K562 (cell line): ENCODE measurements at regions not wholly inside any gene's neighbourhood (a gene's known extent, or its start where the extent isn't known, plus 50 kb on each side); places are given as distances from the start of the nearest gene placed in this dataset.

Source experiments
- ATAC-seq: fragments of 200-7000 bp; cut with Tn5 transposase; 3 replicates; pipeline ENCODE4 v1.9.1; 2020; ENCODE audit warnings: moderate library complexity
- BruUV-seq: library from RNA; stranded (reverse); fragments of 400-500 nt; replicated peaks from 2 replicates; lab custom pipeline; 2021; lab: Mats Ljungman, UMichigan
- CTCF ChIA-PET: fragments of 300-600 bp; formaldehyde crosslinking; extraction: SDS; loops from one replicate; lab custom pipeline; 2021; ENCODE audit warnings: low intra/inter-chr PET ratio; lab: Yijun Ruan, JAX
- POLR2A ChIA-PET: fragments of 300-600, 350-650 bp; sonication (Branson Sonifier 250); formaldehyde crosslinking; extraction: SDS; loops from one replicate; lab custom pipeline; 2021; ENCODE audit warnings: antibody characterized with exemption, inconsistent platforms; lab: Yijun Ruan, JAX
- DNase-seq, 4 experiments: peaks; one replicate each; pipeline versions ENCODE4 v3.0.0 to v3.0.0-alpha.2; 2011 to 2018; ENCODE audit warnings: low spot score in 3 of 4, mixed read lengths in 3 of 4; ENCODE audit errors: extremely low read depth in 1 of 4
- FAIRE-seq: peaks from 2 replicates; lab custom pipeline; 2011; peaks lifted over from hg19 to GRCh38; lab: Jason Lieb, UNC
- H2AFZ ChIP-seq: 2 replicates; pipeline ENCODE4 v1.6.0; 2011; ENCODE audit warnings: low read depth, low read length, control low read depth, inconsistent platforms
- H3K27ac ChIP-seq: fragments of 200-600 bp; 3 replicates; pipeline ENCODE4 v1.8.0; 2011; ENCODE audit warnings: low read depth, mild to moderate bottlenecking, control low read depth, inconsistent platforms, low read length, moderate library complexity, mixed read lengths; ENCODE audit errors: extremely low read depth
- H3K27me3 ChIP-seq, 2 experiments: fragments of 300-600 bp in 1 of 2; 2 replicates in 1 of 2; 3 replicates in 1 of 2; pipeline versions ENCODE4 v1.6.0 to v1.8.0; 2011; ENCODE audit warnings: inconsistent platforms in 2 of 2, low read length in 2 of 2, mild to moderate bottlenecking in 1 of 2, mixed read lengths in 1 of 2, moderate library complexity in 1 of 2; ENCODE audit not compliant: control insufficient read depth in 2 of 2, insufficient read depth in 2 of 2
- H3K36me3 ChIP-seq: fragments of 300-600 bp; 3 replicates; pipeline ENCODE4 v1.8.0; 2011; ENCODE audit warnings: mild to moderate bottlenecking, low read length, inconsistent platforms; ENCODE audit not compliant: control insufficient read depth, insufficient read depth
- H3K4me1 ChIP-seq, 2 experiments: fragments of 200-600 bp in 1 of 2; replicated peaks in 1 of 2; 2 replicates in 1 of 2; 3 replicates in 1 of 2; pipeline versions ENCODE4 v1.5.1 to v1.8.0; 2011; ENCODE audit warnings: inconsistent platforms in 2 of 2, low read length in 2 of 2, mild to moderate bottlenecking in 1 of 2, mixed read lengths in 1 of 2, moderate library complexity in 1 of 2; ENCODE audit not compliant: control insufficient read depth in 2 of 2, insufficient read depth in 2 of 2
- H3K4me2 ChIP-seq: 2 replicates; pipeline ENCODE4 v1.6.1; 2011; ENCODE audit warnings: low read length, control low read depth, inconsistent platforms, mixed read lengths; ENCODE audit not compliant: insufficient read depth
- H3K4me3 ChIP-seq: fragments of 200-600 bp; sonication (generic), shearing (Covaris generic); 2 replicates; pipeline ENCODE4 v1.5.1; 2016; ENCODE audit warnings: control low read depth, inconsistent platforms
- H3K79me2 ChIP-seq: fragments of 200-600 bp; 3 replicates; pipeline ENCODE4 v1.8.0; 2011; ENCODE audit warnings: low read length, inconsistent platforms; ENCODE audit not compliant: control insufficient read depth, insufficient read depth
- H3K9ac ChIP-seq, 2 experiments: 2 replicates each; pipeline versions ENCODE4 v1.6.0 to v1.6.1; 2011; ENCODE audit warnings: low read depth in 2 of 2, low read length in 2 of 2, control low read depth in 1 of 2, inconsistent platforms in 1 of 2, mild to moderate bottlenecking in 1 of 2, mixed read lengths in 1 of 2; ENCODE audit not compliant: insufficient read depth in 1 of 2
- H3K9me1 ChIP-seq: one replicate; pipeline ENCODE4 v1.6.0; 2011; ENCODE audit warnings: inconsistent platforms, mild to moderate bottlenecking, low read length, moderate library complexity; ENCODE audit not compliant: control insufficient read depth, insufficient read depth
- H3K9me3 ChIP-seq: replicated peaks from 2 replicates; pipeline ENCODE4 v1.5.1; 2011; ENCODE audit warnings: low read depth, low read length, inconsistent platforms; ENCODE audit not compliant: control insufficient read depth, insufficient read depth
- H4K20me1 ChIP-seq: replicated peaks from 2 replicates; pipeline ENCODE4 v1.6.1; 2011; ENCODE audit warnings: low read length, inconsistent platforms, mixed read lengths; ENCODE audit not compliant: control insufficient read depth, insufficient read depth
- ATF3 ChIP-seq, 2 experiments: fragments of 450-650 bp in 1 of 2; sonication (generic) in 1 of 2; formaldehyde crosslinking in 1 of 2; IDR thresholded peaks in 1 of 2; conservative IDR thresholded peaks in 1 of 2; 2 replicates each; pipeline versions ENCODE4 v1.6.1 to v1.8.1; 2016 to 2023; ENCODE audit warnings: mild to moderate bottlenecking in 2 of 2, moderate library complexity in 2 of 2, inconsistent platforms in 1 of 2, missing genetic modification reagents in 1 of 2
- ILK ChIP-seq: fragments of 450-650 bp; IDR thresholded peaks from 2 replicates; pipeline ENCODE4 v1.6.1; 2016; ENCODE audit warnings: missing genetic modification characterization, low read depth, mild to moderate bottlenecking, missing compliant biosample characterization, moderate library complexity, borderline replicate concordance
- KDM1A ChIP-seq, 2 experiments: fragments of 450-650 bp; IDR thresholded peaks; 2 replicates each; pipeline ENCODE4 v1.6.1; 2016; ENCODE audit warnings: mild to moderate bottlenecking in 2 of 2
- KLF1 ChIP-seq: fragments of 450-650 bp; IDR thresholded peaks from 2 replicates; pipeline ENCODE4 v1.6.1; 2016; ENCODE audit warnings: missing genetic modification characterization, missing compliant biosample characterization
- MIER1 ChIP-seq: fragments of 450-650 bp; IDR thresholded peaks from 2 replicates; pipeline ENCODE4 v1.6.1; 2016; ENCODE audit warnings: antibody characterized with exemption, mild to moderate bottlenecking, low read depth
- NFATC3 ChIP-seq: fragments of 450-650 bp; IDR thresholded peaks from 2 replicates; pipeline ENCODE4 v1.6.1; 2017; ENCODE audit warnings: mild to moderate bottlenecking
- SMARCB1 ChIP-seq: IDR thresholded peaks from 2 replicates; pipeline ENCODE4 v1.6.1; 2011; ENCODE audit warnings: improper control_type of control experiment, low read depth; ENCODE audit not compliant: insufficient read length
- WGBS: fragments of 100-300 bp; shearing (Covaris generic); methylation state at CpG from one replicate; pipeline ENCODE4 v1.1.6; 2016; ENCODE audit warnings: low coverage, mixed read lengths; ENCODE audit not compliant: insufficient coverage; ENCODE audit errors: missing lambda C conversion rate; 5-methylcytosine and 5-hydroxymethylcytosine counted together
- in situ Hi-C: fragments of 300-500 bp; cut with MboI; formaldehyde crosslinking; loops from 4 replicates; pipeline ENCODE4 v1.15.0; 2018; ENCODE audit warnings: inconsistent platforms, mixed read lengths
- intact Hi-C: fragments of 100-400 bp; cut with micrococcal nuclease; formaldehyde crosslinking; loops from 2 replicates; pipeline ENCODE4 v1.14.2; 2022

GRCh38 chr16:80287674-80288073 lies 253.1 kb upstream of the DYNLRB2 start:
- DNase-seq (no peak), ATAC-seq (no peak)
- Histone ChIP-seq H3K4me1 (no peaks in the 10 kb centered on the region), H4K20me1 (no peaks in the 10 kb centered on the region; the same call in 1 of the 2 replicates), H3K79me2 (no peaks in the 10 kb centered on the region), H3K27me3 (peaks cover 3 to 6% of the 10 kb centered on the region in 2 experiments; a peak in 2 of 5 replicates), H3K9me3 (no peaks in the 10 kb centered on the region), H3K9me1 (no peaks in the 10 kb centered on the region)
- CTCF ChIA-PET, result no interaction called here
- in situ Hi-C loops, result no loop called here
- BruUV-seq, result no TSS peak
- no peak for TF ChIP-seq KDM1A (IDR thresholded peaks at IDR 0.05)
- no peak for TF ChIP-seq KLF1 (tag)
- no peak for TF ChIP-seq MIER1
- TF ChIP-seq NFATC3, result no peak
- TF ChIP-seq, all 486 proteins: peak for 0
- no peak overlapping the region for H3K9ac ChIP-seq
- 0% methylated on average over 1 of the region's 1 CpG for WGBS
- intact Hi-C loops, result no loop called here
- no peak overlapping the region for H3K27ac ChIP-seq
- H3K36me3 ChIP-seq, result no peaks in the 10 kb centered on the region
- H3K4me3 ChIP-seq, result no peak overlapping the region
- POLR2A ChIA-PET, result no interaction called here
- H3K4me2 ChIP-seq, result no peak overlapping the region
- no peak for FAIRE-seq
- no peak overlapping the region for H2AFZ ChIP-seq

GRCh38 chr16:80285104-80285503 lies 255.7 kb upstream of the DYNLRB2 start:
- Histone ChIP-seq H4K20me1 (no peaks in the 10 kb centered on the region; the same call in 1 of the 2 replicates), H3K4me2 (no peak overlapping the region), H3K4me1 (no peaks in the 10 kb centered on the region), H3K9me3 (no peaks in the 10 kb centered on the region), H3K9ac (no peak overlapping the region), H2AFZ (no peak overlapping the region), H3K79me2 (no peaks in the 10 kb centered on the region), H3K27ac (no peak overlapping the region), H3K9me1 (no peaks in the 10 kb centered on the region), H3K27me3 (peaks cover 0 to 2% of the 10 kb centered on the region in 2 experiments; a peak in 1 of 5 replicates), H3K36me3 (no peaks in the 10 kb centered on the region), H3K4me3 (no peak overlapping the region)
- DNase-seq (no peak), ATAC-seq (no peak), FAIRE-seq (no peak)
- CTCF ChIA-PET, result no interaction called here
- in situ Hi-C loops (no loop called here), intact Hi-C loops (no loop called here)
- BruUV-seq, result no TSS peak
- POLR2A ChIA-PET, result no interaction called here
- TF ChIP-seq SMARCB1 (no peak), ILK (tag) (no peak), ATF3 (IDR thresholded peaks at IDR 0.05) (no peak), ATF3 (CRISPR knock-in tag; conservative IDR thresholded peaks at IDR 0.05) (no peak)
- WGBS, result 0% methylated on average over 2 of the region's 2 CpGs
